ENCODE measurements at regions not wholly inside any gene's neighbourhood (a gene's known extent, or its start where the extent isn't known, plus 50 kb on each side); places are given as distances from the start of the nearest gene placed in this dataset.

DNA sequence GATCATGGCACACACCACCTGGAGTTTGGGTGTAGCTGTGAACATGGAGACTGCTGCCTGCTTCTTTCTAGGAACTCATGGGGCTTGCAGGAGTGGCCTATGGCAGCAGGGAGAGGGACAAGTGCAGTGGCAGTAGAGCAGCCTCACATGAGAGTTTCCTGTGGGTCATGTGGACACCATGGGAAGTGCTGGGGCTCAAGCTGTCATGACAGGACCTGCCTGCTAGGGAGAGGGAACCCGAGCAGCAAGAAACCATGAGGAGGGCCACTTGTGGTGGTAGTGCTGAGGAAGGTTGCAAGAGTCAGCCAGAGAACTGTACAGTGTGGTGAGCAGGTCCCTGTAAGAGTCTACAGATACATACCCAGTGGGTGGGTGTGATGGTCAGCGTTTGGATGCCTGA is 73.8 kb upstream of the MRPS22 start:
- TF ChIP-seq, protein P1, sequence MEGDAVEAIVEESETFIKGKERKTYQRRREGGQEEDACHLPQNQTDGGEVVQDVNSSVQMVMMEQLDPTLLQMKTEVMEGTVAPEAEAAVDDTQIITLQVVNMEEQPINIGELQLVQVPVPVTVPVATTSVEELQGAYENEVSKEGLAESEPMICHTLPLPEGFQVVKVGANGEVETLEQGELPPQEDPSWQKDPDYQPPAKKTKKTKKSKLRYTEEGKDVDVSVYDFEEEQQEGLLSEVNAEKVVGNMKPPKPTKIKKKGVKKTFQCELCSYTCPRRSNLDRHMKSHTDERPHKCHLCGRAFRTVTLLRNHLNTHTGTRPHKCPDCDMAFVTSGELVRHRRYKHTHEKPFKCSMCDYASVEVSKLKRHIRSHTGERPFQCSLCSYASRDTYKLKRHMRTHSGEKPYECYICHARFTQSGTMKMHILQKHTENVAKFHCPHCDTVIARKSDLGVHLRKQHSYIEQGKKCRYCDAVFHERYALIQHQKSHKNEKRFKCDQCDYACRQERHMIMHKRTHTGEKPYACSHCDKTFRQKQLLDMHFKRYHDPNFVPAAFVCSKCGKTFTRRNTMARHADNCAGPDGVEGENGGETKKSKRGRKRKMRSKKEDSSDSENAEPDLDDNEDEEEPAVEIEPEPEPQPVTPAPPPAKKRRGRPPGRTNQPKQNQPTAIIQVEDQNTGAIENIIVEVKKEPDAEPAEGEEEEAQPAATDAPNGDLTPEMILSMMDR (conservative IDR thresholded peaks at IDR 0.05; ENCODE audit: low read depth, low read length) = no peak
- TF ChIP-seq EZH2 (IDR thresholded peaks at IDR 0.05; ENCODE audit: low read length, unreplicated experiment) = no peak
- TF ChIP-seq EZH2phosphoT487 (IDR thresholded peaks at IDR 0.05; ENCODE audit: borderline replicate concordance, low read length) = no peak
